Tibial nerve (tissue), 4 donors: ENCODE measurements at regions not wholly inside any gene's neighbourhood (a gene's known extent, or its start where the extent isn't known, plus 50 kb on each side); places are given as distances from the start of the nearest gene placed in this dataset.

Source experiments
- CTCF ChIP-seq, 5 experiments: fragments of 200-600 bp in 3 of 5; fragments of 450-650 bp in 2 of 5; sonication (generic) in 3 of 5; IDR thresholded peaks; one replicate each; pipeline ENCODE4 v1.5.1; 2016 to 2019; ENCODE audit warnings: antibody characterized with exemption in 5 of 5, mild to moderate bottlenecking in 3 of 5, moderate library complexity in 2 of 5
- EP300 ChIP-seq, 2 donors: sonication (generic); formaldehyde crosslinking; IDR thresholded peaks; one replicate each; pipeline ENCODE4 v1.6.1; 2017; ENCODE audit warnings: antibody characterized with exemption in 2 of 2, mild to moderate bottlenecking in 1 of 2
- POLR2A ChIP-seq, 2 donors: fragments of 450-650 bp; IDR thresholded peaks; one replicate each; pipeline ENCODE4 v1.6.1; 2017; ENCODE audit warnings: antibody characterized with exemption in 2 of 2, mild to moderate bottlenecking in 2 of 2, moderate library complexity in 2 of 2

GRCh38 chrX:137143864-137144263 lies 110.1 kb upstream of the GPR101 start:
- no peak for TF ChIP-seq CTCF (IDR thresholded peaks at IDR 0.05)
- TF ChIP-seq POLR2A (IDR thresholded peaks at IDR 0.05), result no peak
- no peak for TF ChIP-seq EP300 (IDR thresholded peaks at IDR 0.05)
